ENCODE measurements at regions not wholly inside any gene's neighbourhood (a gene's known extent, or its start where the extent isn't known, plus 50 kb on each side); places are given as distances from the start of the nearest gene placed in this dataset.

DNA sequence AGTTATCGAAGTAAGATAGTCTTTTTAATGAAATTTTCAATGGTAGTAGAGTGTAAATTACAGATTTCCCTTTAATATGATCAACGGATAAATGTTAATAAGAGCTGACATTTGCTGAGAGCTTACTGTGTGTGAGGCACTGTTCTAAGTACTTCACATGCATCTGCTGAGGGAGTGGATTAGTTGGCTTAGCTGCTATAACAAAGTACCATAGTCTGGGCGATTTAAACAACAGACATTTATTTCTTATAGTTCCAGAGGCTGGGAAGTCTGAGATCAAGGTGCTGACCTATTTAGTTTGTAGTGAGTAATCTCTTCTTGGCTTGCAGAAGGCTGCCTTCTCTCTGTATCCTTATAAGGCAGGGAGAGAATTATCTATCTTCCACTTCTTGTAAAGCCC lies 174.3 kb downstream of the CEP135 start:
- no peak for TF ChIP-seq TEAD4 (IDR thresholded peaks at IDR 0.05; ENCODE audit: borderline replicate concordance, insufficient read depth)
- TF ChIP-seq GABPA (IDR thresholded peaks at IDR 0.05; ENCODE audit: low read depth): no peak
- TF ChIP-seq MXI1 (IDR thresholded peaks at IDR 0.05; ENCODE audit: low read depth, low read length): no peak
- TF ChIP-seq SMC3 (IDR thresholded peaks at IDR 0.05; ENCODE audit: low read depth, low read length): no peak
- TF ChIP-seq PBX3 (IDR thresholded peaks at IDR 0.05): no peak
- no peak for TF ChIP-seq YY1 (IDR thresholded peaks at IDR 0.05; ENCODE audit: low read depth)
- TF ChIP-seq RAD21 (IDR thresholded peaks at IDR 0.05; ENCODE audit: low read length): no peak
- TF ChIP-seq, protein P1, sequence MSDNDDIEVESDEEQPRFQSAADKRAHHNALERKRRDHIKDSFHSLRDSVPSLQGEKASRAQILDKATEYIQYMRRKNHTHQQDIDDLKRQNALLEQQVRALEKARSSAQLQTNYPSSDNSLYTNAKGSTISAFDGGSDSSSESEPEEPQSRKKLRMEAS (IDR thresholded peaks at IDR 0.05; ENCODE audit: low read depth): no peak
- TF ChIP-seq ZBTB33 (IDR thresholded peaks at IDR 0.05; ENCODE audit: borderline replicate concordance, low read depth): no peak
- TF ChIP-seq TAF1 (IDR thresholded peaks at IDR 0.05; ENCODE audit: borderline replicate concordance, low read depth, low read length): no peak
- TF ChIP-seq POLR2AphosphoS5 (IDR thresholded peaks at IDR 0.05; ENCODE audit: low read depth, low read length): no peak
- no peak for TF ChIP-seq TCF12 (IDR thresholded peaks at IDR 0.05)
- TF ChIP-seq, protein P2, sequence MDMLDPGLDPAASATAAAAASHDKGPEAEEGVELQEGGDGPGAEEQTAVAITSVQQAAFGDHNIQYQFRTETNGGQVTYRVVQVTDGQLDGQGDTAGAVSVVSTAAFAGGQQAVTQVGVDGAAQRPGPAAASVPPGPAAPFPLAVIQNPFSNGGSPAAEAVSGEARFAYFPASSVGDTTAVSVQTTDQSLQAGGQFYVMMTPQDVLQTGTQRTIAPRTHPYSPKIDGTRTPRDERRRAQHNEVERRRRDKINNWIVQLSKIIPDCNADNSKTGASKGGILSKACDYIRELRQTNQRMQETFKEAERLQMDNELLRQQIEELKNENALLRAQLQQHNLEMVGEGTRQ (IDR thresholded peaks at IDR 0.05; ENCODE audit: borderline replicate concordance, low read depth, low read length): no peak
- TF ChIP-seq RCOR1 (IDR thresholded peaks at IDR 0.05; ENCODE audit: low read length): no peak
- no peak for TF ChIP-seq NFIC (IDR thresholded peaks at IDR 0.05; ENCODE audit: borderline replicate concordance)
- no peak for TF ChIP-seq ELF1 (IDR thresholded peaks at IDR 0.05)
- TF ChIP-seq, protein P3, sequence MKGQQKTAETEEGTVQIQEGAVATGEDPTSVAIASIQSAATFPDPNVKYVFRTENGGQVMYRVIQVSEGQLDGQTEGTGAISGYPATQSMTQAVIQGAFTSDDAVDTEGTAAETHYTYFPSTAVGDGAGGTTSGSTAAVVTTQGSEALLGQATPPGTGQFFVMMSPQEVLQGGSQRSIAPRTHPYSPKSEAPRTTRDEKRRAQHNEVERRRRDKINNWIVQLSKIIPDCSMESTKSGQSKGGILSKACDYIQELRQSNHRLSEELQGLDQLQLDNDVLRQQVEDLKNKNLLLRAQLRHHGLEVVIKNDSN (IDR thresholded peaks at IDR 0.05; ENCODE audit: borderline replicate concordance, low read depth): no peak
- TF ChIP-seq FOXM1 (IDR thresholded peaks at IDR 0.05; ENCODE audit: low read depth): no peak
- CTCF ChIA-PET: interaction anchor here (1.0 to 2.0 kb wide), 3 partner anchors 17 to 118 kb away, joined by 3 to 5 read pairs (median 4); no protein-coding TSS in a partner anchor
- no peaks in the 10 kb centered on the region for H3K9me2 ChIP-seq
- no peaks in the 10 kb centered on the region for H3K9me3 ChIP-seq
- H3F3A ChIP-seq (replicated peaks; ENCODE audit: insufficient read depth): no peaks in the 10 kb centered on the region
- DNase-seq: no peak
- 69% methylated on average over 3 of the region's 3 CpGs for WGBS (ENCODE audit: low lambda C conversion rate)
- H3K36me3 ChIP-seq (replicated peaks in 1 of 2; ENCODE audit: control insufficient read depth in 1 of 2, insufficient read depth in 2 of 2, low read length in 1 of 2): no peaks in the 10 kb centered on the region
- H3K4me3 ChIP-seq (ENCODE audit: low read depth in 2 of 2, low read length in 1 of 2): no peak overlapping the region
- POLR2A ChIA-PET: no interaction called here
- H3K4me2 ChIP-seq: no peak overlapping the region
- no peaks in the 10 kb centered on the region for H3K27me3 ChIP-seq (ENCODE audit: insufficient read depth)
- peaks cover 0 to 22% of the 10 kb centered on the region in 2 experiments; a peak in 2 of 4 replicates for H3K4me1 ChIP-seq (ENCODE audit: control insufficient read depth in 1 of 2, insufficient read depth in 2 of 2, low read depth in 1 of 2, low read length in 1 of 2)
- H2AFZ ChIP-seq (ENCODE audit: low read depth): no peak overlapping the region
- H3K27ac ChIP-seq (ENCODE audit: low read depth in 2 of 2, low read length in 1 of 2): peak overlapping the region in 1 of 2 experiments; percentile 83; a peak in 1 of 4 replicates
- no peaks in the 10 kb centered on the region for H4K20me1 ChIP-seq (ENCODE audit: insufficient read depth)
- no peak overlapping the region for H3K9ac ChIP-seq
- no peaks in the 10 kb centered on the region for H3K79me2 ChIP-seq (ENCODE audit: insufficient read depth)
